HL-60 (cell line): ENCODE measurements at regions not wholly inside any gene's neighbourhood (a gene's known extent, or its start where the extent isn't known, plus 50 kb on each side); places are given as distances from the start of the nearest gene placed in this dataset.

ENCODE experiments used
- DNase-seq, 2 experiments: peaks; one replicate each; pipeline ENCODE4 v3.0.0-alpha.2; 2010 to 2020; ENCODE audit warnings: low read depth in 1 of 2, low spot score in 1 of 2
- H3K27ac ChIP-seq: fragments of 250-450 bp; sonication (Bioruptor Pico); replicated peaks from 2 replicates; pipeline ENCODE4 v1.5.1; 2020; ENCODE audit warnings: mild to moderate bottlenecking, moderate library complexity
- H3K27me3 ChIP-seq: fragments of 250-450 bp; sonication (Bioruptor Pico); 2 replicates; pipeline ENCODE4 v1.5.1; 2021; ENCODE audit warnings: mild to moderate bottlenecking, moderate library complexity; ENCODE audit not compliant: insufficient read depth, poor library complexity, severe bottlenecking
- H3K4me3 ChIP-seq: replicated peaks from 2 replicates; pipeline ENCODE4 v1.5.1; 2011; ENCODE audit warnings: mild to moderate bottlenecking, control low read depth, low read length; ENCODE audit not compliant: insufficient read depth
- GABPA ChIP-seq: IDR thresholded peaks from 2 replicates; pipeline ENCODE4 v1.6.1; 2012; ENCODE audit warnings: low read depth
- POLR2AphosphoS5 ChIP-seq: IDR thresholded peaks from 2 replicates; pipeline ENCODE4 v1.6.1; 2012; ENCODE audit warnings: low read depth
- SPI1 ChIP-seq: IDR thresholded peaks from 2 replicates; pipeline ENCODE4 v1.6.1; 2012; ENCODE audit warnings: low read depth, mild to moderate bottlenecking, borderline replicate concordance
- TF ChIP-seq, protein P1 (sequence below): IDR thresholded peaks from 2 replicates; pipeline ENCODE4 v1.6.1; 2012; ENCODE audit warnings: low read depth; ENCODE audit not compliant: insufficient replicate concordance
- TF ChIP-seq, protein P2 (sequence below): IDR thresholded peaks from one replicate; pipeline ENCODE4 v1.5.1; 2011; ENCODE audit warnings: low read length, control low read depth, inconsistent platforms; ENCODE audit not compliant: insufficient read depth

GRCh38 chr15:61511756-61512155 is 282.7 kb upstream of the RORA start:
- Histone ChIP-seq H3K27me3 (no peaks in the 10 kb centered on the region), H3K4me3 (no peak overlapping the region), H3K27ac (no peak overlapping the region)
- no peak for TF ChIP-seq SPI1
- TF ChIP-seq, protein P1, sequence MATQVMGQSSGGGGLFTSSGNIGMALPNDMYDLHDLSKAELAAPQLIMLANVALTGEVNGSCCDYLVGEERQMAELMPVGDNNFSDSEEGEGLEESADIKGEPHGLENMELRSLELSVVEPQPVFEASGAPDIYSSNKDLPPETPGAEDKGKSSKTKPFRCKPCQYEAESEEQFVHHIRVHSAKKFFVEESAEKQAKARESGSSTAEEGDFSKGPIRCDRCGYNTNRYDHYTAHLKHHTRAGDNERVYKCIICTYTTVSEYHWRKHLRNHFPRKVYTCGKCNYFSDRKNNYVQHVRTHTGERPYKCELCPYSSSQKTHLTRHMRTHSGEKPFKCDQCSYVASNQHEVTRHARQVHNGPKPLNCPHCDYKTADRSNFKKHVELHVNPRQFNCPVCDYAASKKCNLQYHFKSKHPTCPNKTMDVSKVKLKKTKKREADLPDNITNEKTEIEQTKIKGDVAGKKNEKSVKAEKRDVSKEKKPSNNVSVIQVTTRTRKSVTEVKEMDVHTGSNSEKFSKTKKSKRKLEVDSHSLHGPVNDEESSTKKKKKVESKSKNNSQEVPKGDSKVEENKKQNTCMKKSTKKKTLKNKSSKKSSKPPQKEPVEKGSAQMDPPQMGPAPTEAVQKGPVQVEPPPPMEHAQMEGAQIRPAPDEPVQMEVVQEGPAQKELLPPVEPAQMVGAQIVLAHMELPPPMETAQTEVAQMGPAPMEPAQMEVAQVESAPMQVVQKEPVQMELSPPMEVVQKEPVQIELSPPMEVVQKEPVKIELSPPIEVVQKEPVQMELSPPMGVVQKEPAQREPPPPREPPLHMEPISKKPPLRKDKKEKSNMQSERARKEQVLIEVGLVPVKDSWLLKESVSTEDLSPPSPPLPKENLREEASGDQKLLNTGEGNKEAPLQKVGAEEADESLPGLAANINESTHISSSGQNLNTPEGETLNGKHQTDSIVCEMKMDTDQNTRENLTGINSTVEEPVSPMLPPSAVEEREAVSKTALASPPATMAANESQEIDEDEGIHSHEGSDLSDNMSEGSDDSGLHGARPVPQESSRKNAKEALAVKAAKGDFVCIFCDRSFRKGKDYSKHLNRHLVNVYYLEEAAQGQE: no peak
- no peak for TF ChIP-seq POLR2AphosphoS5
- TF ChIP-seq, protein P2, sequence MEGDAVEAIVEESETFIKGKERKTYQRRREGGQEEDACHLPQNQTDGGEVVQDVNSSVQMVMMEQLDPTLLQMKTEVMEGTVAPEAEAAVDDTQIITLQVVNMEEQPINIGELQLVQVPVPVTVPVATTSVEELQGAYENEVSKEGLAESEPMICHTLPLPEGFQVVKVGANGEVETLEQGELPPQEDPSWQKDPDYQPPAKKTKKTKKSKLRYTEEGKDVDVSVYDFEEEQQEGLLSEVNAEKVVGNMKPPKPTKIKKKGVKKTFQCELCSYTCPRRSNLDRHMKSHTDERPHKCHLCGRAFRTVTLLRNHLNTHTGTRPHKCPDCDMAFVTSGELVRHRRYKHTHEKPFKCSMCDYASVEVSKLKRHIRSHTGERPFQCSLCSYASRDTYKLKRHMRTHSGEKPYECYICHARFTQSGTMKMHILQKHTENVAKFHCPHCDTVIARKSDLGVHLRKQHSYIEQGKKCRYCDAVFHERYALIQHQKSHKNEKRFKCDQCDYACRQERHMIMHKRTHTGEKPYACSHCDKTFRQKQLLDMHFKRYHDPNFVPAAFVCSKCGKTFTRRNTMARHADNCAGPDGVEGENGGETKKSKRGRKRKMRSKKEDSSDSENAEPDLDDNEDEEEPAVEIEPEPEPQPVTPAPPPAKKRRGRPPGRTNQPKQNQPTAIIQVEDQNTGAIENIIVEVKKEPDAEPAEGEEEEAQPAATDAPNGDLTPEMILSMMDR: no peak
- no peak for TF ChIP-seq GABPA
- DNase-seq: no peak

DNA sequence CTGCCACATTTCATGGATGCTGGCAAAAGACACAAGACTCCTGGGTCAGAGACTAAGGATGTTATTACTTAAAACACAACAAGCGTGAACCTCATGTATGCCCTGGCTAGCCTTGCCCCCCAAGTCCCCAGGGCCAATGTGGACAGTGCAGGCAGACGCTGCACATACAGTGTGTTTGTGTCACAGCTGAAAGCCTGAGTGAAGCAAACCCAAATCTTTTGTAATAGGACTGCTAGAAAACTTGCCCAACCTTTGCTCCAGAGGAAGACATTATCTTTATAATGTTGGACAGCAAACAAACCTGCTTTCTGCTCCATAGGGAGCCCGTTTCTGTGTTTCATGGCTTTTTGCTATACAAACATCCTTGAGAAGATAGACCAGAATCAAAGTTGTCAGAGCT is 282.0 kb upstream of the RORA start:
- DNase-seq: no peak
- Histone ChIP-seq H3K4me3 (no peak overlapping the region), H3K27me3 (no peaks in the 10 kb centered on the region), H3K27ac (no peak overlapping the region)
- TF ChIP-seq SPI1 (no peak), GABPA (no peak), POLR2AphosphoS5 (no peak)
- TF ChIP-seq, protein P2: no peak
- TF ChIP-seq, protein P1: no peak

DNA sequence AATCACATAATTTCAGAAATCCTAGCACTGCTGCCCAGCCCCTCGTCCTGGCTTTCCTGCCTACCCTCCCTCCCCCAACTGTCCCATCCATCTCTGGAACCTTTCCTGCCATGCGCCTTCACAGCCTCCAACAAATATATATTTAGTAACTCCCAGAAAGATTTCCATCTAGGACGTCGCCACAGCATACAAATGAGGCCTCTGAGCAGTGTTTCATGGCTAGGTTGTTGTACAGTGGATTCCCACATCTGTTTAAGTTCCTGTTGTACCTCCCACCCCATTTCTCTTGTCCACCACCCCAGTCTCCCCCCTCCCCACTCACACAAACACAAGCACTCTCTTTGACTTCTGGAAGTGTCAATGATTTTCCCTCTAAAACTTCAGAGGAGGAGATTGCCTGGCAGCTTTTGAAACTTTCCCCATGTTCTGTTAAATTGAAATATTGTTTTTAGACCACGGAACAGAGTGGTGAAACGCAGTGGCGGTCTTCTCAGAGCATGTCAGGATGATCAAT is 280.3 kb upstream of the RORA start:
- no peak for TF ChIP-seq POLR2AphosphoS5
- TF ChIP-seq SPI1: no peak
- TF ChIP-seq, protein P2: no peak
- TF ChIP-seq, protein P1: no peak
- no peak for TF ChIP-seq GABPA
- Histone ChIP-seq H3K4me3 (no peak overlapping the region), H3K27me3 (no peaks in the 10 kb centered on the region), H3K27ac (no peak overlapping the region)
- DNase-seq: no peak
